HG03103 (cell line): ENCODE measurements at regions not wholly inside any gene's neighbourhood (a gene's known extent, or its start where the extent isn't known, plus 50 kb on each side); places are given as distances from the start of the nearest gene placed in this dataset.

Source experiments
- ATAC-seq: cut with Tn5 transposase; IDR thresholded peaks from one replicate; pipeline ENCODE4 v1.9.1; 2021; ENCODE audit warnings: low read depth; ENCODE audit not compliant: unreplicated experiment

DNA sequence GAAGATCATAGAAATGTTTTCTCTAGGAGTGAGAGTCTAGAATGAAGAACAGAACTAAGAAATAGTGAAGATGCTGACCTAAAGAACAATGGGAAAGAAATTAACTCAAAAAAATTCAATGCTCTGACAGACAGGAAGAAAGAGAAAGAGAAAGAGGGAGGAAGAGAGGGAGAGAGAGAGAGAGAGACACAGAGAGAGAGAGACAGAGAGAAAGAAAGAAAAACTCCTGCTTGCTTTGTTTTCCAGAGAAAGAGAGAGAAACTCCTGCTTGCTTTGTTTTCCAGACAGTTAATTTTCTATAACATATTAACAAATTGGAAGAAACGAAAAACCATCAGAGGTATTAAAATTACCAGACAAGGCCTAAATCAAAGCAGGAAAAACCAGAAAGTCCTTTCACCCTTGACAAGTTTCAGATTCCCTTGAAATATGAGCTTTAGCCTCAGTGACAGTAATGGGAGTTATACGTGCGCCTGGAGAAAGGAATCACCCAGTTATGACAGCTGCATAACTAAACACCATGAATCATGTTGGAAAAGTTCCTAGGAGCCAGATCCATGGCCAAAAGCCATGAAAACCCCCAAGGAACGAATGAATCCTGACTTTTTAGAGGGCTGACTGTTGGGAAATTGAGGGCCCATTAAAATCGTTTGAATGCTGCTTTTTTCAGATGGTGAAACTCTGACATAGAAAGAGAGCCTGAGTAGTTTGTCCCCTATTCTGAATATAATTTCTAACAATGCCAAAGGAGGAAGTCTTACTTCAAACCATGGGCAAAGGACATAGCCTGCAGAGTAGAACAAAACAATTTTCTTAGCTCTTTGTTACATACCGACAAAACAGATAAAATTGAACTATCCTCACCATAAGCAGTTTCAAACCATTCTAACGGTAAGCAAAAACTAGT lies 228.6 kb upstream of the CHST9 start:
- ATAC-seq = no peak

GRCh38 chr18:27412556-27412955 lies 227.4 kb upstream of the CHST9 start:
- no peak for ATAC-seq

- ATAC-seq = no peak
Observed at GRCh38 chr18:27411911-27412310, 226.8 kb upstream of the CHST9 start.

DNA sequence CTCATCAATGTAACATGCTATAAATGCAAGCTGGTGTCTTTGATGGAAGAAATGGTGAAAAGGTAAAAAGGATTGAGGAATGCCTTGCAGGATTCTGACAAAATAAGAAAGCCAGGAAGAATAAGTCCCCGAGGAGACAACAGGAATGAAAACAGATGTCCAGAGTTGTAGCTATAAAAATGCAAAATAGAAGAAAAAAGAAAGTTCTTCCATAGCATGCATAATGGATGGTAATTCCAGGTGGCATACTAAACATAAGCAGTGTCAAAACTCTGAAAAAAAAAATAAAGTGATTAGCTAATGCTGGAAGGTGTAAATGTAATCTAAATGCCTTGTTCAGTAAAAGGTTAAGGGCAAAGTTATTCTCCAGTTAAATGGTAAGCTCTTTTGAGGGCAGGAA lies 225.9 kb upstream of the CHST9 start:
- ATAC-seq = no peak

- ATAC-seq = no peak
Observed at GRCh38 chr18:27404855-27405254, 219.7 kb upstream of the CHST9 start.

- ATAC-seq = no peak
Observed at GRCh38 chr18:27400001-27400400, 214.9 kb upstream of the CHST9 start.

- no peak for ATAC-seq
Observed at GRCh38 chr18:27395752-27396151, 210.6 kb upstream of the CHST9 start.

GRCh38 chr18:27394687-27395086 lies 209.6 kb upstream of the CHST9 start:
- no peak for ATAC-seq

DNA sequence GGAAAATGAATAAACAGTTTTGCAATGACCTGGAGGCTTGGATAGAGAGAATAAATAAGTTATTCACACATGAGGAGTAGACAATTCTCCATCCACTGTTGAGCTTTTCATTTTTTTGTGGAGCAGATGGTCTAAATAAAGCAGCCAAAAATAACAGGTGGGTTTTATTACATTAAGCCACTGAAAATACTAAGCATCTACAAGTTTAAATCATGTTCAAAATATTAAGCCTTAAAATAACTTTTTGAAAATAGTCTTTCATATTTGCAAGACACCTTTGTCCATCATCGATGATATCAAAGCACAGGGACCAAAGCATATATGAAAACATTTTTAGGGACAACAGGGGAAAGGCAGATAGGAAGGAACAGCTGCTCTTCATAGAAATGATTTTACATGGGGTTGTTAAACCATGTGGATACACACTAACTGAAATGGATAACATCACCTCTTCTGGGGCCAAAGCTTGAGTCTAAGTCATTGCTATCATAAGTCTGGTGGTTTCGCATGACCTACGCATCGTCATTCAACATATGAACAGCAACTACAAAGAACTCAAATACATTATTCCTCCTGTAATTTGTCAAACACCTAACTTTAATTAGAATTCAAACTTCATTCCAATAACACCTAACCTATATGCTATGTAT lies 197.6 kb upstream of the CHST9 start:
- ATAC-seq = no peak

DNA sequence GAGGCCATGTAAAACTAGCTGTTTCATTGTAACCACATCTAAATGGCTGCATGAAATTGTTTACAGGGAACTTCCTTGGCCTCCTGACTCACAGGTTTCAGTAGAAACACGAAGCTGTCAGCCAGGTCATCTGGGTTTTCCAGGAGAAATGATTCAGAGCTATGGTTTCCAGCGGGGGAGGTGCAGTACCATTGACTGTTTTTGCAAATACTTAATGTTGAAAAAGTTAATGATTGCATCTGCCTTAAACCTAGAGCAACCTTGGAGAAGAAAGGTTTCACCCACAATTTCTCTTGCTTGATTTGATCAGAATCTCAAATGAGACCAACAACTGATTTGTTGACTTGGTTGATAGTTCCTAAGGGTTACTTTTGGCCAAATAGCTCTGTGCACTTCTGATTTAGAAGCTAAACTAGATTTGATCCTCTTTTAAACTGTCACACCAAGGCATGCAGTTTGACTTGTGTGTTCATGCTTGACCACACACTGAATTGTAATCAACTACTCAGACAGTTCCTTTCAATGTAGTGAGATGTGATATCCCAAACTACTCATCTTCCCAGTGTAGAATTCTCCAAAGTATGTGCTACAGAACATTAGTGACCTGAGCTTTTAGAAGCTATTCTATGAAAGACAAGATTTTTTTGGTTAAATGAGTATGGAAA lies 193.5 kb upstream of the CHST9 start:
- no peak for ATAC-seq

DNA sequence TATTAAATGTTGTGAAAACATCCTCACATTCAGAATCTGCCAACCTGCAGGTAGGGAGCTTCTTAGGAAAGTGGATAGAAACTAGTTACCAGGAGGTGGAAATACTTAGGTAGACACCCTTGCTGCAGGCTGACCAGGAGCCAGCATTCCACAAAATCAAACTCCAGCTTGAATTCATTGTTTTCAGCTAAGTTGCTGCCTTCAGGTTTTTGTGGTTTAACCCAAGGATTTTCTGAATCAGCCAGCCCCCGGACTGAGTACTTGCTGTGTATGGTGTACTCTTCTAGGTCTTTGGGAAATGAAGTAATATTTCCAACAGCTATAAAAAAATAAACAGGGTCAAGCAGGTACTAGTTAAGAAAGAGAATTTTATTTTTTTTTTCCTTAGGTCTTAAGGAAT lies 192.1 kb upstream of the CHST9 start:
- no peak for ATAC-seq

DNA sequence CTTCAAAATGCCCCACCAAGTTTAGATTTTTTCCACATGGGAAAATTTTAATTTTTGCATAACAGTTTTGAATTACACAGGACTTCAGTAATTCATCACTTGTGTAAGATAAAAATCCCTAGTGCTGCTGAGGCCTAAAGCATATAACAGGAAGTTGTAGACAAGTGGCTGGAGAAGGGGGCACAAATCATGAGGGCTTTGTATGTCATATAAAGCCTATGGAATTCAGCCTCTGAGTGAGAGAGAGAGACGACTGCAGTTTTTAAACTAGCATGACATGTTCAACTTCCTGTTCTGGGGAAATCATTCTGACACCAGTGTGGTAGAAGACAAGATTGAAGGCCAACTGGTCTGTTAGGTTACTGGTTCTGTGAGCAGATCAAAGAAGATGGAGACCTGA lies 187.3 kb upstream of the CHST9 start:
- no peak for ATAC-seq

DNA sequence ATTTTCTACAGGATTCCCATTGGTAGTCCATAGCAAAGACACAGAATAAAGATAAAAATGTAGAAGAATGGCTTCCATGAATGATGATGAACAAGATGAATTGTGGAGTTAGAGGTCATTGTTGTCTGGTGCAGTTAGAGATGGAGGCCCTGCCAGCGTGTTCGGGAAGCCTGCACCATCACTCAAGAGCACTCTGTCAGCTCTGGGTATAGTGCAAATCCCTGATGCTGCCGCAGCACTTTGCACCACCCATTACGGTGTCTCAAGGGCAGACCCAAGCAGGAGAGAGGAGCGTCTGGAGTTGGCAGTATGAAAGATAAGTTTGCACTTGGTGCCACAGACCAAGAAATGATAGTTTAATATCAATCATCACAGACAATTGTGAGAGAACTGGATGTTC lies 181.6 kb upstream of the CHST9 start:
- ATAC-seq = no peak

DNA sequence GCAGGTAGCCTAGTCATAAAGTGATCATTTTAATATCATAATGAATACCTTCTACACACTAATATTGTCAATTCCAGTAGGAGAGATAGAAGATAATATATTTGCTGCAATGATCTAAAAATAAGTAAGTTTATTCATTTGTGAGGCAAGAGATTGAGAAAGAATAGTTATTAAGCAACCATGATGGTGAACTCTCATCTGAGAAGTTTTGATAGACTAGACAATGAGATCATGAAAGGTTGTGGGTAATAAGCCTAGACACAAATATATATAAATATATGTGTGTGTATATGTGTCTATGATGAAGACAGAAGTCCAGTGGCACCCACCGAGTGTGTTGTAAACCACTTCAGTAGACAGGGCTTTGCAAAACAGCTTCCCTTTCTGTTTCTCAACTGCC lies 181.0 kb upstream of the CHST9 start:
- no peak for ATAC-seq

DNA sequence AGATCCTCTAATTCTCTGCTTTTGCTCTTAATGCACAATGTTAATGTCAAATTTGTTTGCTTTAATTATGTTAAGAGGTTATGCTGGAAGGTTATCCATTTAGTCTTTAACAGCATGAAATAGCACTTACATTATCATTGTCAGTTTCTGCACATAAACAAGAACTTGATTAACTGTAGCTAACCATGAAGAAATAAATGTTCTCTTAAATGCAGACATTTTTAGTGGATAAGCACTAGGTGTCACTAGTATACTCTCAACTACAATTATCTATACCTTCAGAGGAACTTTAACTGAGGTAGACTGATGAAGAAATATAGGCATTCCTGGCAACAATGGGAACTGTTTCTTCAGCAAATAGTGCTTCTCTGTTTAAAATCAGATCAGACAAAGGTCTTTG lies 178.8 kb upstream of the CHST9 start:
- no peak for ATAC-seq

- no peak for ATAC-seq
Observed at GRCh38 chr18:27361477-27361876, 176.4 kb upstream of the CHST9 start.

GRCh38 chr18:27355308-27355707 lies 170.2 kb upstream of the CHST9 start:
- no peak for ATAC-seq

GRCh38 chr18:27353273-27353672 lies 168.2 kb upstream of the CHST9 start:
- no peak for ATAC-seq

DNA sequence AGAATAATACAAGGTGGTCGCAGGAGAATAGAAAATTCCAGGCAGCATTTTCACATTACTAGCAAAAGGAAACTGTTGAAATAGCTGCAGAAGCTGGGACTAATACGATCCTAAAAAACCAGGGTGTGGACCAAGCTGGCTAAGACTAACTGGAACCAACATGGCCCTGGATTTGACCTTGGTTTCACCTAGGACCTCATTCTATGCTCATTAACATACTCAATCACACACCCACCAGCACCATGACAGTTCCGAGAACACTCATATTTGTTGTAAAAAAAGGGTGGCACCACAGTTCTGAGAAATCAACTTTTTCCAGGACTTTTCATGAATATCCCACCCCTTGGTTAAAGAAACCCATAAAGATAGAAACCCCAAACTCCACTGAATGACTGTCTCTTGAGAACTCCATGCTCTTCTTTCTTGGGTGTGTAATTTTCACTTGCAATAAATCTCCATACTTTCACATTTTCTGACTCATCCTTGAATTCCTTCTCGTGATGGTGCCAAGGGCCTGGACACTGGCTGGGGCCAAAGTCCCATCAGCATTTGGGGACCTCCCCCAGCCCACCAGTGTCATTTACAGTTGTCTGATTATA lies 164.3 kb upstream of the CHST9 start:
- ATAC-seq = no peak

GRCh38 chr18:27331606-27332005 lies 146.5 kb upstream of the CHST9 start:
- no peak for ATAC-seq

- no peak for ATAC-seq
Observed at GRCh38 chr18:27314996-27315395, 129.9 kb upstream of the CHST9 start.
